ENCODE measurements at regions not wholly inside any gene's neighbourhood (a gene's known extent, or its start where the extent isn't known, plus 50 kb on each side); places are given as distances from the start of the nearest gene placed in this dataset.

GRCh38 chr1:38097284-38097898 lies 50.8 kb upstream of the POU3F1 start:
- TF ChIP-seq, protein P1, sequence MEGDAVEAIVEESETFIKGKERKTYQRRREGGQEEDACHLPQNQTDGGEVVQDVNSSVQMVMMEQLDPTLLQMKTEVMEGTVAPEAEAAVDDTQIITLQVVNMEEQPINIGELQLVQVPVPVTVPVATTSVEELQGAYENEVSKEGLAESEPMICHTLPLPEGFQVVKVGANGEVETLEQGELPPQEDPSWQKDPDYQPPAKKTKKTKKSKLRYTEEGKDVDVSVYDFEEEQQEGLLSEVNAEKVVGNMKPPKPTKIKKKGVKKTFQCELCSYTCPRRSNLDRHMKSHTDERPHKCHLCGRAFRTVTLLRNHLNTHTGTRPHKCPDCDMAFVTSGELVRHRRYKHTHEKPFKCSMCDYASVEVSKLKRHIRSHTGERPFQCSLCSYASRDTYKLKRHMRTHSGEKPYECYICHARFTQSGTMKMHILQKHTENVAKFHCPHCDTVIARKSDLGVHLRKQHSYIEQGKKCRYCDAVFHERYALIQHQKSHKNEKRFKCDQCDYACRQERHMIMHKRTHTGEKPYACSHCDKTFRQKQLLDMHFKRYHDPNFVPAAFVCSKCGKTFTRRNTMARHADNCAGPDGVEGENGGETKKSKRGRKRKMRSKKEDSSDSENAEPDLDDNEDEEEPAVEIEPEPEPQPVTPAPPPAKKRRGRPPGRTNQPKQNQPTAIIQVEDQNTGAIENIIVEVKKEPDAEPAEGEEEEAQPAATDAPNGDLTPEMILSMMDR (conservative IDR thresholded peaks at IDR 0.05 in 1 of 2, IDR thresholded peaks at IDR 0.05 in 1 of 2; ENCODE audit: low read depth in 1 of 2, low read length in 2 of 2), result no peak
- no peak for TF ChIP-seq EZH2 (IDR thresholded peaks at IDR 0.05; ENCODE audit: low read length, missing control alignments)

Measured in fibroblast of lung (primary cell).